Effector memory CD8-positive, alpha-beta T cell (primary cell): ENCODE measurements at regions not wholly inside any gene's neighbourhood (a gene's known extent, or its start where the extent isn't known, plus 50 kb on each side); places are given as distances from the start of the nearest gene placed in this dataset.

Source experiments
- ATAC-seq: fragments of 150-1000 bp; cut with Tn5 transposase; replicated peaks from 2 replicates; pipeline ENCODE4 v1.10.0; 2021; ENCODE audit warnings: mild to moderate bottlenecking, moderate library complexity
- DNase-seq, 3 experiments: peaks; one replicate each; pipeline ENCODE4 v3.0.0; 2021
- H3K27ac Mint-ChIP-seq, 2 donors: one replicate each; pipeline ENCODE4 v1.8.0; 2022; ENCODE audit warnings: mild to moderate bottlenecking in 2 of 2, mixed read lengths in 2 of 2, moderate library complexity in 2 of 2
- H3K27me3 Mint-ChIP-seq, 2 donors: one replicate each; pipeline ENCODE4 v1.8.0; 2022; ENCODE audit warnings: mixed read lengths in 2 of 2
- H3K36me3 Mint-ChIP-seq: one replicate; pipeline ENCODE4 v1.8.0; 2022; ENCODE audit warnings: mild to moderate bottlenecking, moderate library complexity, mixed read lengths; ENCODE audit not compliant: insufficient read depth
- H3K4me1 Mint-ChIP-seq, 2 donors: one replicate each; pipeline ENCODE4 v1.8.0; 2022; ENCODE audit warnings: low read depth in 2 of 2, mixed read lengths in 2 of 2
- H3K4me3 Mint-ChIP-seq, 2 donors: one replicate each; pipeline ENCODE4 v1.8.0; 2022; ENCODE audit warnings: mild to moderate bottlenecking in 2 of 2, mixed read lengths in 2 of 2, moderate library complexity in 2 of 2
- H3K9me3 Mint-ChIP-seq, 2 donors: one replicate each; pipeline ENCODE4 v1.8.0; 2022; ENCODE audit warnings: mixed read lengths in 2 of 2

- no peak overlapping the region for H3K4me3 Mint-ChIP-seq
- DNase-seq (no peak), ATAC-seq (no peak)
- no peak overlapping the region for H3K27ac Mint-ChIP-seq
- H3K27me3 Mint-ChIP-seq = peaks cover 29 to 66% of the 10 kb centered on the region in 2 donors
- no peaks in the 10 kb centered on the region for H3K4me1 Mint-ChIP-seq
- no peaks in the 10 kb centered on the region for H3K36me3 Mint-ChIP-seq
- H3K9me3 Mint-ChIP-seq = no peaks in the 10 kb centered on the region
These were observed 113.1 kb downstream of the FOXD2 start for GRCh38 chr1:47550929-47551328.

- Mint-ChIP-seq H3K36me3 (no peaks in the 10 kb centered on the region), H3K27me3 (peaks cover 32 to 77% of the 10 kb centered on the region in 2 donors), H3K4me3 (no peak overlapping the region), H3K9me3 (no peaks in the 10 kb centered on the region), H3K4me1 (no peaks in the 10 kb centered on the region), H3K27ac (peak overlapping the region in 1 of 2 donors; percentile 33)
- DNase-seq = no peak
- ATAC-seq = no peak
These were observed 114.2 kb downstream of the FOXD2 start for GRCh38 chr1:47551971-47552528.

GRCh38 chr1:47554082-47554481 is 116.2 kb downstream of the FOXD2 start:
- peaks cover 37 to 76% of the 10 kb centered on the region in 2 donors for H3K27me3 Mint-ChIP-seq
- no peak for DNase-seq
- H3K36me3 Mint-ChIP-seq = no peaks in the 10 kb centered on the region
- H3K4me1 Mint-ChIP-seq = no peaks in the 10 kb centered on the region
- no peak overlapping the region for H3K27ac Mint-ChIP-seq
- no peak overlapping the region for H3K4me3 Mint-ChIP-seq
- H3K9me3 Mint-ChIP-seq = no peaks in the 10 kb centered on the region
- ATAC-seq = no peak

- H3K4me3 Mint-ChIP-seq = no peak overlapping the region
- no peaks in the 10 kb centered on the region for H3K9me3 Mint-ChIP-seq
- no peaks in the 10 kb centered on the region for H3K36me3 Mint-ChIP-seq
- no peaks in the 10 kb centered on the region for H3K4me1 Mint-ChIP-seq
- ATAC-seq (no peak), DNase-seq (no peak)
- H3K27ac Mint-ChIP-seq = no peak overlapping the region
- peaks cover 37 to 68% of the 10 kb centered on the region in 2 donors for H3K27me3 Mint-ChIP-seq
These were observed 117.1 kb downstream of the FOXD2 start for GRCh38 chr1:47554901-47555300.

- Mint-ChIP-seq H3K4me1 (no peaks in the 10 kb centered on the region), H3K27ac (no peak overlapping the region), H3K9me3 (no peaks in the 10 kb centered on the region), H3K36me3 (no peaks in the 10 kb centered on the region), H3K4me3 (no peak overlapping the region), H3K27me3 (peaks cover 40 to 68% of the 10 kb centered on the region in 2 donors)
- no peak for ATAC-seq
- no peak for DNase-seq
These were observed 117.5 kb downstream of the FOXD2 start for GRCh38 chr1:47555306-47555705.

GRCh38 chr1:47555841-47556560 is 118.2 kb downstream of the FOXD2 start:
- Mint-ChIP-seq H3K36me3 (no peaks in the 10 kb centered on the region), H3K27ac (no peak overlapping the region), H3K9me3 (no peaks in the 10 kb centered on the region), H3K4me1 (no peaks in the 10 kb centered on the region), H3K27me3 (peaks cover 43 to 73% of the 10 kb centered on the region in 2 donors), H3K4me3 (no peak overlapping the region)
- ATAC-seq (no peak), DNase-seq (no peak)

GRCh38 chr1:47557066-47557465 is 119.2 kb downstream of the FOXD2 start:
- no peak overlapping the region for H3K27ac Mint-ChIP-seq
- DNase-seq (no peak), ATAC-seq (no peak)
- H3K36me3 Mint-ChIP-seq = no peaks in the 10 kb centered on the region
- no peak overlapping the region for H3K4me3 Mint-ChIP-seq
- H3K27me3 Mint-ChIP-seq = peaks cover 39 to 73% of the 10 kb centered on the region in 2 donors
- no peaks in the 10 kb centered on the region for H3K4me1 Mint-ChIP-seq
- H3K9me3 Mint-ChIP-seq = no peaks in the 10 kb centered on the region

GRCh38 chr1:47558601-47559593 is 121.1 kb downstream of the FOXD2 start:
- DNase-seq (no peak), ATAC-seq (no peak)
- no peaks in the 10 kb centered on the region for H3K9me3 Mint-ChIP-seq
- H3K36me3 Mint-ChIP-seq = no peaks in the 10 kb centered on the region
- no peaks in the 10 kb centered on the region for H3K4me1 Mint-ChIP-seq
- no peak overlapping the region for H3K4me3 Mint-ChIP-seq
- no peak overlapping the region for H3K27ac Mint-ChIP-seq
- H3K27me3 Mint-ChIP-seq = peaks cover 33 to 69% of the 10 kb centered on the region in 2 donors

- DNase-seq (no peak), ATAC-seq (no peak)
- H3K9me3 Mint-ChIP-seq = no peaks in the 10 kb centered on the region
- peaks cover 42 to 66% of the 10 kb centered on the region in 2 donors for H3K27me3 Mint-ChIP-seq
- H3K4me1 Mint-ChIP-seq = no peaks in the 10 kb centered on the region
- H3K27ac Mint-ChIP-seq = no peak overlapping the region
- H3K36me3 Mint-ChIP-seq = no peaks in the 10 kb centered on the region
- no peak overlapping the region for H3K4me3 Mint-ChIP-seq
These were observed 122.3 kb downstream of the FOXD2 start for GRCh38 chr1:47559944-47560695.

- no peak for ATAC-seq
- Mint-ChIP-seq H3K36me3 (no peaks in the 10 kb centered on the region), H3K27ac (no peak overlapping the region), H3K9me3 (no peaks in the 10 kb centered on the region), H3K4me3 (no peak overlapping the region), H3K4me1 (no peaks in the 10 kb centered on the region), H3K27me3 (peaks cover 38 to 52% of the 10 kb centered on the region in 2 donors)
- no peak for DNase-seq
These were observed 123.7 kb downstream of the FOXD2 start for GRCh38 chr1:47561523-47562007.

GRCh38 chr1:47562147-47562546 is 124.3 kb downstream of the FOXD2 start:
- DNase-seq (no peak), ATAC-seq (no peak)
- no peaks in the 10 kb centered on the region for H3K4me1 Mint-ChIP-seq
- no peak overlapping the region for H3K27ac Mint-ChIP-seq
- peaks cover 33 to 46% of the 10 kb centered on the region in 2 donors for H3K27me3 Mint-ChIP-seq
- no peaks in the 10 kb centered on the region for H3K36me3 Mint-ChIP-seq
- no peak overlapping the region for H3K4me3 Mint-ChIP-seq
- no peaks in the 10 kb centered on the region for H3K9me3 Mint-ChIP-seq

- Mint-ChIP-seq H3K36me3 (no peaks in the 10 kb centered on the region), H3K27me3 (peaks cover 29 to 47% of the 10 kb centered on the region in 2 donors), H3K27ac (no peak overlapping the region), H3K4me1 (no peaks in the 10 kb centered on the region), H3K4me3 (no peak overlapping the region), H3K9me3 (no peaks in the 10 kb centered on the region)
- ATAC-seq (no peak), DNase-seq (no peak)
These were observed 125.0 kb downstream of the FOXD2 start for GRCh38 chr1:47562799-47563198.

- Mint-ChIP-seq H3K27me3 (peaks cover 29 to 51% of the 10 kb centered on the region in 2 donors), H3K36me3 (no peaks in the 10 kb centered on the region), H3K4me3 (no peak overlapping the region), H3K4me1 (no peaks in the 10 kb centered on the region), H3K27ac (no peak overlapping the region), H3K9me3 (no peaks in the 10 kb centered on the region)
- ATAC-seq (no peak), DNase-seq (no peak)
These were observed 125.4 kb downstream of the FOXD2 start for GRCh38 chr1:47563201-47563600.
